LNCAP (cell line): ENCODE measurements at regions not wholly inside any gene's neighbourhood (a gene's known extent, or its start where the extent isn't known, plus 50 kb on each side); places are given as distances from the start of the nearest gene placed in this dataset.

Experiments
- TF ChIP-seq, protein P1 (sequence below): fragments of 450-650 bp; IDR thresholded peaks from 2 replicates; pipeline ENCODE4 v1.5.1; 2017; ENCODE audit warnings: mild to moderate bottlenecking

DNA sequence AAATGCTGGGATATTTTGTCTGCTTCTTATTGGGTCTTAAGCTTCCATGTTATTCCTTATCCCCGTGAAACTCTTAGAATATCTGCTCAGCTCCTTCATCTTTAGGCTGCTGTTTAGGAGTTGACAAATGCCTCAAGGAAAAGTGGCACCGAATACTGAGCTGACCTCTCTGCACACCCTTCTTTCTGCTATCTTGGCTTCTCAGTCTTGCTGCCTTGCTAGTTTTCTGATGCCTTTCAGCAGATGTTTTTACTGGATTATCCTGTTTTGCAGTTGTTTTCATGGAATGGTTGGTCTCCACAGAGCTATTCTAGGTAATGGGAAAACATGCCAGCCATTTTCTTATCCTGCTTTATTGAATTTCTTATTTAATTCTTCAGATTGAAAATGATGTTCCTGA lies 86.3 kb downstream of the GYPE start:
- TF ChIP-seq, protein P1, sequence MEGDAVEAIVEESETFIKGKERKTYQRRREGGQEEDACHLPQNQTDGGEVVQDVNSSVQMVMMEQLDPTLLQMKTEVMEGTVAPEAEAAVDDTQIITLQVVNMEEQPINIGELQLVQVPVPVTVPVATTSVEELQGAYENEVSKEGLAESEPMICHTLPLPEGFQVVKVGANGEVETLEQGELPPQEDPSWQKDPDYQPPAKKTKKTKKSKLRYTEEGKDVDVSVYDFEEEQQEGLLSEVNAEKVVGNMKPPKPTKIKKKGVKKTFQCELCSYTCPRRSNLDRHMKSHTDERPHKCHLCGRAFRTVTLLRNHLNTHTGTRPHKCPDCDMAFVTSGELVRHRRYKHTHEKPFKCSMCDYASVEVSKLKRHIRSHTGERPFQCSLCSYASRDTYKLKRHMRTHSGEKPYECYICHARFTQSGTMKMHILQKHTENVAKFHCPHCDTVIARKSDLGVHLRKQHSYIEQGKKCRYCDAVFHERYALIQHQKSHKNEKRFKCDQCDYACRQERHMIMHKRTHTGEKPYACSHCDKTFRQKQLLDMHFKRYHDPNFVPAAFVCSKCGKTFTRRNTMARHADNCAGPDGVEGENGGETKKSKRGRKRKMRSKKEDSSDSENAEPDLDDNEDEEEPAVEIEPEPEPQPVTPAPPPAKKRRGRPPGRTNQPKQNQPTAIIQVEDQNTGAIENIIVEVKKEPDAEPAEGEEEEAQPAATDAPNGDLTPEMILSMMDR, result no peak

DNA sequence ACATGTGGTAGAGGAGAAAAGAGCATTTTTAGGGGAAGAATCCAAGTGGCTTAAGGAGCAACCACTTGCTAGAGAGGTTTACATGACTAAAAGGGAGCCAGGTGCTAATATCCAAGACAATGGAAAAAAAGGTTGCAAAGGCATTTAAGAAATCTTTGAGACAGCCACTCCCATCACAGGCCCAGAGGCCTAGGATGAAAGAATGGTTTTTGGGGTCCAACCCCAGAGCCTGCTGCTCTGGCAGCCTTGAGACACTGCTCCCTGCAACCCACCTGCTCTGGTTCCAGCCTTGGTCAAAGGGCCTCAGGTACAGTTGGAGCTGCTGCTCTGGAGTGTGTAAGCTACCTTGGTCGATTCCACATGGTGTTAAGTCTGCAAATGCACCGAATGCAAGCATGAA lies 84.1 kb upstream of the FREM3 start:
- TF ChIP-seq, protein P1, result no peak

DNA sequence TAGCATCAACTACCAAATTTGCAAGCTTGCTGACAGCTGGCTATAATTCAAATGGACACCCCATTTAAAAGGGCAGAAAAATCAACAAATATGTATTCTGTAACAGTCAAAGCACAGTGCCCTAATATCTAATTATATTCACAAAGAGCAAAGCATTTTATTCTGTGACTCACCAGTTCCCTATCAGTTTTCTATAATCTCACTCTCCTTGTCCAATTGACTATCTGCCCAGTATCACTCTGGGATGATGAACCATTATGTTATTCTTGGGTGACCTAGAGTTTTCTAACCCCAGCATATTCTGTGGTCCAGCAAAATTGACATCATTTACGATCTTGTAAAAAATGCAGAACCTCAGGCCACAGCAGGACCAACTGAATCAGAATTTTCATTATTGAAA lies 82.0 kb upstream of the FREM3 start:
- TF ChIP-seq, protein P1, result no peak

DNA sequence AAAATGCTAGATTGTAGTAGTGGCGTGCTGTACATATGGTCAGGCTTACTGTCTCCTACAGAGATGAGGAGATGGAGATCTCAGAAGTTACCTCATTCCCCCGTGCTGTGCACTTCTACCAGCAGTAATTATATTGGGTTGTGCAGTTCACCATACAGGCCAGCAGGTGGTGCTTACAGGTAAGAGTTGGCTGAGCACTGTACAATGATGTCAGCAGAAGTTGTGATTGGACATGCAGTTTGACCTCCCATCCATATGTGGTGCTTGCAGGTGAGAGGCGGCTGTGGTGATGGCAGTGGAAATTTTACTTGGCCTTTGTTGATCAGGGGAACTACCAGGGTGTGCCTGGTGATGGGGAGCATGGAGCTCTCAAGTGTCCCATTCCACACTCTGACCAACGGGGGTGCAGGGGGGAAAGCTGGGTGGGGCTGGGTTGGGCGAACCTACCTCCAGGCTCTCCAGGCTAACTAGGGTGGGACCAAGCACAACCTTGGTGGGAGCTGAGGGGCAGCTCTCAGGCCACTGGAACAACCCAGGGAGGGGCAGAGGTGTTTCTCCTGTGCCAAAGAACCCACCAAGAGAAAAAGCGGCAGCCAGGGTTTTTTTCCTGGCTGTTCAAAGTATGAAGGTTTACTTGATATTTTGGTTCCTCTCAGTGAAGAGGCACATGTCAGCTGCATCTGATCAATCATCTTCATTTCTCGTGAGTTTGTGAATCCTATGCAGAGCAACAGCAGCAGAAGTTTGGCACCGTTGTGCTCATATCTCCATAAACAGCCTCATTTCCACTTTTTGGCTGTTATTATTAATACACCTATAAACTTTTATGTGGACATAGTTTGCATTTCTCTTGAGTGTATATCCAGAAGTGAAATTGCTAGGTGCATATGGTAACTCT lies 73.8 kb upstream of the FREM3 start:
- TF ChIP-seq, protein P1, result peak; percentile 76

DNA sequence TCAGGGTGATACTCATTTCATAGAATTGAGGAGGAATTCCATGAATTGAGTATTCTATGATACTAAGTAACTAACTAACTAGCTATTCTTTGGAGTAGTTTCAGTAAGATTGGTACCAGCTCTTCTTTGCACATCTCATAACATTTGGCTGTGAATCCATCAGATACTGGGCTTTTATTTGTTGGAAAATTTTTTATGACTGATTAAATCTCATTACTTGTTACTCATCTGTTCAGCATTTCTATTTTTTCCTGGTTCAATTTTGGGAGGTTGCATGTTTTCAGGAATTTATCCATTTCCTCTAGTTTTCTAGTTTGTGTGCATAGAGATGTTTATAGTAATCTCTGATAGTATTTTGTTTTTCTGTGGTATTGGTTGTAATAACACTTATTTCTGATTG lies 70.8 kb upstream of the FREM3 start:
- TF ChIP-seq, protein P1, result no peak

DNA sequence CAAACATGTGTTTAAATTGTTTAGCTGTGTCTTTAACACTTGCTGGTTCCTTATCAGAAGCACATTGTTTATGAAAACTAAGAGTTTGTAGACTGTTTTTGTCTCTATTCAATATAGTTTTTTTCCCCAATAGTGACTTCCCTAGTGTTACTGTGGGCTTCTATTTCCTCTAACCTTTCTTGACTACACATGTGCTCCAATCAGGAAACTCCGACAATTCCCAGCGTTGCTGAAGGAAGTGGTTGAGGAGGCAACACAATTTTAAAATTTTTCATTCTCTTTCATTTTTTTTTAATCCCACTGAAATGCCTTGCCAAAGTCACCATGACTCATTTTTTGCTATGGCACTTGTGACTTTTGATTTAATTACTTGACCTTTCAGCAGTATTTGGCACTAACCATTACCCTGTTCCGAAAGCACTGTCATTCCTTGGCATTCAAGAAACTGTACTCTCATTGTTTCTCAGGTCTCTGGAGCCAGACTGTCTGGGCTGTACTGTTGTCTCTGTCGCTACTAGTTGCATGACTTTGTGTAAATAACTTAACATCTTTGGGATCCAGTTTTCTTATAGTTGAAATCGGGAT lies 67.6 kb upstream of the FREM3 start:
- TF ChIP-seq, protein P1, result no peak

DNA sequence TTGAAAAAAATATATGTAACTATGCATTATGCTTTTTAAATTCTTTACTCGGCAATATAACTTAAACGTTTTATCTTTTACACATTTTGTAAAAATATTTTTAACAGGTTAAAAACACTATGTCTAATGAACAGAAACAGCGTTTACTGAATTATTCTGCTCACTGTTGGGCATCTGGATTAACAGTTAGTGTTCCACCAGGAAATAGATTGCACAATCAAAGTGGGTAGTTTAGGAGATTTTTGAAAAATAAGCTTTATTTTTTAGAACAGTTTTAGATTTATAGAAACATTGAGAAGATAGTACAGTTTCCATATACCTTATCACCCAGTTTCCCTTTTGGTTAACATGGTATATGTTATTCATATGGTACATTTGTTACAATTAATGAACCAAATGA lies 63.1 kb upstream of the FREM3 start:
- TF ChIP-seq, protein P1, result no peak
